CD4-positive, alpha-beta memory T cell (primary cell): ENCODE measurements at regions not wholly inside any gene's neighbourhood (a gene's known extent, or its start where the extent isn't known, plus 50 kb on each side); places are given as distances from the start of the nearest gene placed in this dataset.

Experiments used
- CTCF ChIA-PET: fragments of 350-600 bp; sonication (Branson Sonifier 250); formaldehyde crosslinking; loops from one replicate; lab custom pipeline; 2021; ENCODE audit warnings: inconsistent platforms; ENCODE audit not compliant: partially characterized antibody; lab: Charles Lee
- POLR2A ChIA-PET: fragments of 350-600 bp; sonication (Branson Sonifier 250); formaldehyde crosslinking; loops from one replicate; lab custom pipeline; 2021; ENCODE audit not compliant: partially characterized antibody; lab: Charles Lee
- DNase-seq, 5 donors: peaks; one replicate each; pipeline versions ENCODE4 v3.0.0 to v3.0.0-alpha.2; 2020 to 2022; ENCODE audit warnings: mixed read lengths in 1 of 5
- H3K27ac ChIP-seq: one replicate; pipeline ENCODE4 v1.7.0; 2013; ENCODE audit warnings: low read depth, low read length
- H3K27me3 ChIP-seq: 2 replicates; pipeline ENCODE4 v1.7.0; 2013; ENCODE audit warnings: mild to moderate bottlenecking, low read length, moderate library complexity; ENCODE audit not compliant: insufficient read depth
- H3K36me3 ChIP-seq: 2 replicates; pipeline ENCODE4 v1.7.0; 2013; ENCODE audit warnings: mild to moderate bottlenecking, low read length, moderate library complexity; ENCODE audit not compliant: insufficient read depth
- H3K4me1 ChIP-seq: 2 replicates; pipeline ENCODE4 v1.7.0; 2013; ENCODE audit warnings: mild to moderate bottlenecking, low read length, moderate library complexity; ENCODE audit not compliant: insufficient read depth
- H3K4me3 ChIP-seq, 2 donors: one replicate each; pipeline ENCODE4 v1.7.0; 2013; ENCODE audit warnings: low read length in 2 of 2, mild to moderate bottlenecking in 1 of 2
- H3K9me3 ChIP-seq, 2 donors: one replicate each; pipeline ENCODE4 v1.7.0; 2013; ENCODE audit warnings: low read length in 2 of 2, control low read depth in 1 of 2; ENCODE audit not compliant: control insufficient read depth in 1 of 2
- H3K27ac Mint-ChIP-seq, 7 donors: one replicate each; pipeline ENCODE4 v1.8.0; 2020 to 2021; ENCODE audit warnings: mixed read lengths in 7 of 7, mild to moderate bottlenecking in 6 of 7, inconsistent platforms in 3 of 7, moderate library complexity in 3 of 7
- H3K27me3 Mint-ChIP-seq, 2 donors: one replicate each; pipeline ENCODE4 v1.8.0; 2020 to 2021; ENCODE audit warnings: mixed read lengths in 2 of 2
- H3K36me3 Mint-ChIP-seq, 2 donors: one replicate each; pipeline ENCODE4 v1.8.0; 2020 to 2021; ENCODE audit warnings: mixed read lengths in 2 of 2, inconsistent platforms in 1 of 2, mild to moderate bottlenecking in 1 of 2
- H3K4me1 Mint-ChIP-seq, 4 donors: one replicate each; pipeline ENCODE4 v1.8.0; 2020 to 2021; ENCODE audit warnings: mixed read lengths in 4 of 4, mild to moderate bottlenecking in 1 of 4
- H3K4me3 Mint-ChIP-seq, 8 donors: one replicate each; pipeline ENCODE4 v1.8.0; 2020 to 2021; ENCODE audit warnings: mixed read lengths in 8 of 8, mild to moderate bottlenecking in 7 of 8, moderate library complexity in 6 of 8, inconsistent platforms in 3 of 8
- H3K9me3 Mint-ChIP-seq, 8 donors: one replicate each; pipeline ENCODE4 v1.8.0; 2020 to 2021; ENCODE audit warnings: mixed read lengths in 8 of 8, mild to moderate bottlenecking in 5 of 8, inconsistent platforms in 3 of 8, moderate library complexity in 1 of 8
- intact Hi-C: fragments of 100-400 bp; cut with micrococcal nuclease; formaldehyde crosslinking; loops from one replicate; pipeline ENCODE4 v1.15.1; 2023

GRCh38 chr2:239824046-239824694 is 201.0 kb downstream of the NDUFA10 start:
- Mint-ChIP-seq H3K9me3 (no peaks in the 10 kb centered on the region), H3K36me3 (no peaks in the 10 kb centered on the region), H3K27me3 (peaks cover 0 to 4% of the 10 kb centered on the region in 2 donors), H3K4me1 (peaks cover 0 to 4% (median 0%) of the 10 kb centered on the region in 4 donors), H3K27ac (no peak overlapping the region), H3K4me3 (no peak overlapping the region)
- H3K27ac ChIP-seq, result no peak overlapping the region
- ChIA-PET POLR2A (no interaction called here), CTCF (interaction anchor here (0.7 to 2.8 kb wide), 3 partner anchors 57 to 168 kb away, joined by 3 to 17 read pairs (median 4); no protein-coding TSS in a partner anchor)
- no peaks in the 10 kb centered on the region for H3K27me3 ChIP-seq
- H3K36me3 ChIP-seq, result no peaks in the 10 kb centered on the region
- DNase-seq, result no peak
- no peaks in the 10 kb centered on the region for H3K4me1 ChIP-seq
- intact Hi-C loops, result loop anchor here (1.0 kb wide), 1 partner anchor 58 kb away; no protein-coding TSS in a partner anchor
- H3K4me3 ChIP-seq, result no peak overlapping the region
- H3K9me3 ChIP-seq, result no peaks in the 10 kb centered on the region

GRCh38 chr2:239822146-239822831 is 202.9 kb downstream of the NDUFA10 start:
- Mint-ChIP-seq H3K9me3 (no peaks in the 10 kb centered on the region), H3K4me3 (no peak overlapping the region), H3K4me1 (peaks cover 0 to 4% (median 0%) of the 10 kb centered on the region in 4 donors), H3K27ac (peak overlapping the region in 1 of 7 donors; percentile 51), H3K36me3 (no peaks in the 10 kb centered on the region), H3K27me3 (peaks cover 1 to 8% of the 10 kb centered on the region in 2 donors)
- no peaks in the 10 kb centered on the region for H3K9me3 ChIP-seq
- ChIA-PET CTCF (interaction anchor here (2.8 kb wide), 1 partner anchor 59 kb away, joined by 17 read pairs; no protein-coding TSS in a partner anchor), POLR2A (no interaction called here)
- H3K36me3 ChIP-seq, result no peaks in the 10 kb centered on the region
- DNase-seq, result no peak
- no peak overlapping the region for H3K27ac ChIP-seq
- H3K27me3 ChIP-seq, result no peaks in the 10 kb centered on the region
- H3K4me1 ChIP-seq, result no peaks in the 10 kb centered on the region
- no peak overlapping the region for H3K4me3 ChIP-seq
- intact Hi-C loops, result no loop called here

- Histone ChIP-seq H3K27ac (no peak overlapping the region), H3K27me3 (no peaks in the 10 kb centered on the region), H3K4me3 (no peak overlapping the region), H3K36me3 (no peaks in the 10 kb centered on the region), H3K9me3 (no peaks in the 10 kb centered on the region), H3K4me1 (no peaks in the 10 kb centered on the region)
- Mint-ChIP-seq H3K4me3 (no peak overlapping the region), H3K4me1 (peaks cover 0 to 4% (median 0%) of the 10 kb centered on the region in 4 donors), H3K27ac (peak overlapping the region in 1 of 7 donors; percentile 46), H3K9me3 (no peaks in the 10 kb centered on the region), H3K27me3 (peaks cover 1 to 8% of the 10 kb centered on the region in 2 donors), H3K36me3 (no peaks in the 10 kb centered on the region)
- ChIA-PET POLR2A (no interaction called here), CTCF (no interaction called here)
- DNase-seq, result no peak
- intact Hi-C loops, result no loop called here
These were observed 203.5 kb downstream of the NDUFA10 start for GRCh38 chr2:239821694-239822075.

- Histone ChIP-seq H3K4me1 (no peaks in the 10 kb centered on the region), H3K4me3 (no peak overlapping the region), H3K27me3 (no peaks in the 10 kb centered on the region), H3K27ac (no peak overlapping the region), H3K9me3 (no peaks in the 10 kb centered on the region), H3K36me3 (no peaks in the 10 kb centered on the region)
- no peak overlapping the region for H3K4me3 Mint-ChIP-seq
- intact Hi-C loops, result no loop called here
- no peaks in the 10 kb centered on the region for H3K9me3 Mint-ChIP-seq
- H3K4me1 Mint-ChIP-seq, result peaks cover 0 to 4% (median 0%) of the 10 kb centered on the region in 4 donors
- POLR2A ChIA-PET, result no interaction called here
- no peaks in the 10 kb centered on the region for H3K36me3 Mint-ChIP-seq
- no peak for DNase-seq
- CTCF ChIA-PET, result no interaction called here
- peak overlapping the region in 1 of 7 donors; percentile 46 for H3K27ac Mint-ChIP-seq
- peaks cover 1 to 8% of the 10 kb centered on the region in 2 donors for H3K27me3 Mint-ChIP-seq
These were observed 204.1 kb downstream of the NDUFA10 start for GRCh38 chr2:239820836-239821693.

GRCh38 chr2:239819974-239820555 is 205.1 kb downstream of the NDUFA10 start:
- no peak overlapping the region for H3K4me3 Mint-ChIP-seq
- intact Hi-C loops, result no loop called here
- Histone ChIP-seq H3K36me3 (no peaks in the 10 kb centered on the region), H3K4me3 (no peak overlapping the region), H3K27me3 (no peaks in the 10 kb centered on the region), H3K4me1 (no peaks in the 10 kb centered on the region), H3K27ac (no peak overlapping the region), H3K9me3 (no peaks in the 10 kb centered on the region)
- peaks cover 1 to 8% of the 10 kb centered on the region in 2 donors for H3K27me3 Mint-ChIP-seq
- H3K36me3 Mint-ChIP-seq, result no peaks in the 10 kb centered on the region
- H3K27ac Mint-ChIP-seq, result peak overlapping the region in 1 of 7 donors; percentile 24
- H3K4me1 Mint-ChIP-seq, result peaks cover 0 to 4% (median 0%) of the 10 kb centered on the region in 4 donors
- H3K9me3 Mint-ChIP-seq, result no peaks in the 10 kb centered on the region
- ChIA-PET POLR2A (no interaction called here), CTCF (no interaction called here)
- DNase-seq, result no peak

GRCh38 chr2:239819091-239819973 is 205.8 kb downstream of the NDUFA10 start:
- H3K4me3 Mint-ChIP-seq, result no peak overlapping the region
- CTCF ChIA-PET, result no interaction called here

More at GRCh38 chr2:239819091-239819973, 205.8 kb downstream of the NDUFA10 start:
- Histone ChIP-seq H3K4me1 (no peaks in the 10 kb centered on the region), H3K36me3 (no peaks in the 10 kb centered on the region), H3K4me3 (no peak overlapping the region), H3K27me3 (no peaks in the 10 kb centered on the region), H3K27ac (no peak overlapping the region), H3K9me3 (no peaks in the 10 kb centered on the region)
- H3K27me3 Mint-ChIP-seq, result peaks cover 1 to 5% of the 10 kb centered on the region in 2 donors
- H3K9me3 Mint-ChIP-seq, result no peaks in the 10 kb centered on the region
- peak overlapping the region in 2 of 7 donors; percentile 24 to 41 for H3K27ac Mint-ChIP-seq
- no peak for DNase-seq
- peaks cover 0 to 1% (median 0%) of the 10 kb centered on the region in 4 donors for H3K4me1 Mint-ChIP-seq
- H3K36me3 Mint-ChIP-seq, result no peaks in the 10 kb centered on the region
- POLR2A ChIA-PET, result no interaction called here
- intact Hi-C loops, result no loop called here
